ENCODE measurements at regions not wholly inside any gene's neighbourhood (a gene's known extent, or its start where the extent isn't known, plus 50 kb on each side); places are given as distances from the start of the nearest gene placed in this dataset.

DNA sequence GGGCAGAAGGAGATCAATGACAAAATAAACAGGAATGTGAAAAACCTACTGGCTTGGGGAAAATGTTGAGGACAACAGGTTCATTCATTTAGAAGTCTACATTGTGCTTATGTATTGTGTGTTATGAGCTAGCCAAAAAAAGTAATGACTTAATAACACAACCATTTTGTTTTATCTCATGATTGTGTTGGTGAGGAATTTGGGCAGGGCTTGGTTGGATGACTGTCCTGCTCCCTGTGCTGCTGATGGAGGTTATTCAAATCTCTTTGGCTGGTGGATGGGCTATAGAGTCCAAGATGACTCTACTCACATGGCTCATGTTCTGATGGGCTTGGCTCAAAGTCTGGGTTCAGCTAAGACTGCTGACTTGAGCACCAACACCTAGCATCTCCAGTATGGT is 116.3 kb downstream of the HS3ST1 start:
- Histone ChIP-seq H3K9me3 (ENCODE audit: control insufficient read depth, low read depth, low read length) (no peaks in the 10 kb centered on the region), H3K27me3 (ENCODE audit: control insufficient read depth, insufficient read depth, low read length) (no peaks in the 10 kb centered on the region), H3K4me1 (ENCODE audit: control insufficient read depth, insufficient read depth, low read length) (no peaks in the 10 kb centered on the region), H3K4me3 (ENCODE audit: low read length) (no peak overlapping the region), H3K36me3 (ENCODE audit: control insufficient read depth, insufficient read depth, low read length) (no peaks in the 10 kb centered on the region), H3K27ac (ENCODE audit: low read length) (no peak overlapping the region)
- DNase-seq = no peak

DNA sequence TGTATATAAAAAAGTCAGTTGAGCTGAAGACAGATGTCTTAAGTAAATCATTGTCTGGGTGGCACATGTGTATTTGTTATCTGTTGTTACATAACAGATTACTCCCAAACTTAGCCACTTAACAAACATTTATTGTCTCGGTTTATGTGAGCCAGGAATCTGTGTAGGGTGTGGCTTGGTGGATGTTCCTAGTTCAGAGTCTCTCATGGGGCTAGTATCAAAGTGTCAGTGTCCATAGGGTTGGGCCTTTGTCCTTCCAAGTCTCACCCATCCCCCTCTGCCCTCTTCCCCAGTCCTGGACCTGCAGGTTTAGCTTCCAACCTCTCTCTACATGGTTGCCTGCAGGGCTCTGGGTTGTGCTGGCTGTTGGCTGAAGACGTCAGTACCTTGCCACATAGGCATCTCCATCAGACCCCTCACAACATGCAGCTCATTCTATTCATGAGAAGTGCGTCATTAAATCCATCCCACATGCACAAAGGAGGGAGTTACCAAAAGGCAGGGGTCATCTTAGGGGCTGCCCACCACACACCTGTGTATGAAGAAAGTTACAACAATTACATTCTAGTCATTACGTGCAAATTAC is 127.5 kb downstream of the HS3ST1 start:
- no peak overlapping the region for H3K4me3 ChIP-seq (ENCODE audit: low read length)
- no peak for DNase-seq
- H3K36me3 ChIP-seq (ENCODE audit: control insufficient read depth, insufficient read depth, low read length) = no peaks in the 10 kb centered on the region
- H3K27me3 ChIP-seq (ENCODE audit: control insufficient read depth, insufficient read depth, low read length) = no peaks in the 10 kb centered on the region
- no peaks in the 10 kb centered on the region for H3K9me3 ChIP-seq (ENCODE audit: control insufficient read depth, low read depth, low read length)
- no CpG with 5 or more reads among the region's 4 CpGs for WGBS (ENCODE audit: insufficient coverage, low lambda C conversion rate)
- H3K27ac ChIP-seq (ENCODE audit: low read length) = no peak overlapping the region
- no peaks in the 10 kb centered on the region for H3K4me1 ChIP-seq (ENCODE audit: control insufficient read depth, insufficient read depth, low read length)

DNA sequence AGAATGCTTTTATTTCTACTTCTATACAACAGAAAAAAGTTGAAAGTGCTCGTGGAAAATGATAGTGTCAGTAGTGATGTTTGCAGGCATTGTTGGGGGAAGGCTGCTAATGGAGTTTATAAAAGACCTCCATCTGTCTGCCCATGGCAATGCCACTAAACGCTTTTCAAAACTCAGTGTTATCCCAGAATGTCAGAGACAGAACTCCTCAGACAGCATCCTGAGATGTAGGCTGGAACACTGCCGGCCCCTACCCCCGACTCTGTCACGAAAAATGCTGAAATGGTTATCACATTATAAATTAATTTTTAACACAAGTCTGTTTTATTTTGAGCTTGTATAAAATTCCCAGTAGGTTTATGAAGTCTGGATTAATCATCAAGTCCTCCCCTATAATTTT is 128.9 kb downstream of the HS3ST1 start:
- no peak for DNase-seq
- no peaks in the 10 kb centered on the region for H3K9me3 ChIP-seq (ENCODE audit: control insufficient read depth, low read depth, low read length)
- no peak overlapping the region for H3K27ac ChIP-seq (ENCODE audit: low read length)
- H3K36me3 ChIP-seq (ENCODE audit: control insufficient read depth, insufficient read depth, low read length) = no peaks in the 10 kb centered on the region
- no peak overlapping the region for H3K4me3 ChIP-seq (ENCODE audit: low read length)
- no peaks in the 10 kb centered on the region for H3K4me1 ChIP-seq (ENCODE audit: control insufficient read depth, insufficient read depth, low read length)
- H3K27me3 ChIP-seq (ENCODE audit: control insufficient read depth, insufficient read depth, low read length) = no peaks in the 10 kb centered on the region
- no CpG with 5 or more reads among the region's 5 CpGs for WGBS (ENCODE audit: insufficient coverage, low lambda C conversion rate)

DNA sequence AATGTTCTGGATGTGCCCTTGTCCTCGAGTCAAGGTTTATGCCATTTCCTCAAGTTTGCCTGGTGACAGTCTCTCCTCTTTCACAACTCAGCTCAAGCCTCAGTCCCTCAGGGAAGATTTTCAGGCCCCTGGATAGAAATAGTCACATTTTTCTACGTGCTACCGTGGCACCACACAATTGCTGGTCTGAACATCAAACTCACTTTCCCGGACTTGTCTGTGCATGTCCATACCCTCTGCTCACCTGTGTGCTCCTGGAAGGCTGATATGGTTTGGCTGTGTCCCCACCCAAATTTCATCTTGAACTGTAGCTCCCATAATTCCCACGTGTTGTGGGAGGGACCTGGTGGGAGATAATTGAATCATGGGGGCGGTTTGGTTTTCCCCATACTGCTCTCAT is 129.7 kb downstream of the HS3ST1 start:
- Histone ChIP-seq H3K36me3 (ENCODE audit: control insufficient read depth, insufficient read depth, low read length) (no peaks in the 10 kb centered on the region), H3K4me3 (ENCODE audit: low read length) (no peak overlapping the region), H3K27ac (ENCODE audit: low read length) (no peak overlapping the region), H3K27me3 (ENCODE audit: control insufficient read depth, insufficient read depth, low read length) (no peaks in the 10 kb centered on the region), H3K4me1 (ENCODE audit: control insufficient read depth, insufficient read depth, low read length) (no peaks in the 10 kb centered on the region), H3K9me3 (ENCODE audit: control insufficient read depth, low read depth, low read length) (no peaks in the 10 kb centered on the region)
- DNase-seq = no peak
- 100% methylated on average over 1 of the region's 6 CpGs for WGBS (ENCODE audit: insufficient coverage, low lambda C conversion rate)

DNA sequence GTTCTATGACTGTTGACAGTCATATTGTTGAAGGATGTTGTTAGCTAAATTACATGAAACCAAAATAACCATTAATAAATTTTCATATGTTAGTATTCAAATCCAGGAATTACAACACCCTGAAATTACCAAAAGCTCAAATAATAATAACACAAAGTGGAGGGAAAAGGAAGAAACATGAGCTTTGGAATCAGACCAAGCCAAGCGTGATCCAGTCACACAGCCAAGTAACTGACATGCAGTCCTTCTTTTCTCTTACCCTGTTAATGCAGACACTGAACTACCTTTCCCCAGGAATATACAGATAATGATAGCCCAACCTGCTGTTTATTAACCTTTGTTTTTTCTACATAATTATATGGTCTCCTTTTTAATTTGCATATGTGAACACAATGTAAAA is 130.2 kb downstream of the HS3ST1 start:
- no peaks in the 10 kb centered on the region for H3K9me3 ChIP-seq (ENCODE audit: control insufficient read depth, low read depth, low read length)
- no peaks in the 10 kb centered on the region for H3K36me3 ChIP-seq (ENCODE audit: control insufficient read depth, insufficient read depth, low read length)
- DNase-seq = no peak
- 80% methylated on average over 1 of the region's 1 CpG for WGBS (ENCODE audit: insufficient coverage, low lambda C conversion rate)
- H3K4me1 ChIP-seq (ENCODE audit: control insufficient read depth, insufficient read depth, low read length) = no peaks in the 10 kb centered on the region
- H3K4me3 ChIP-seq (ENCODE audit: low read length) = no peak overlapping the region
- no peaks in the 10 kb centered on the region for H3K27me3 ChIP-seq (ENCODE audit: control insufficient read depth, insufficient read depth, low read length)
- H3K27ac ChIP-seq (ENCODE audit: low read length) = no peak overlapping the region

DNA sequence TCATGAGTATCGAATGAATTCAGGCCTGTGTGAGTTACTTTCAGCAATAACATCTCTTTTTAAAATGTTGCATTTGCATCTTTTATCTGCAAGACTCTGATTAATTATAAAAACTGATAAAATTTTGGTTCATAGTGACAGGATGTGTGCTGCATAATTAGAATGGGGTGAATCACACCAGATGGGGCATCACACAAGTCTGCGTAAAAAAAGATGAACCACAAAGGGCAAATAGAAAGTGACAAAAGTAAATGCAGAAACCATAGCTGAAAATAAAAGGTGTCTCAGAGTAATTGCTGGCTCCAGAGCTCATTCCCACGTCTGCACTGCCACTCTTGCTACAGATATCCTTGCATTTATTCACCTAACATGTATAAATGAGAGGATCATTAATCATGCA is 131.1 kb downstream of the HS3ST1 start:
- Histone ChIP-seq H3K4me3 (ENCODE audit: low read length) (no peak overlapping the region), H3K27ac (ENCODE audit: low read length) (no peak overlapping the region), H3K4me1 (ENCODE audit: control insufficient read depth, insufficient read depth, low read length) (no peaks in the 10 kb centered on the region), H3K36me3 (ENCODE audit: control insufficient read depth, insufficient read depth, low read length) (no peaks in the 10 kb centered on the region), H3K9me3 (ENCODE audit: control insufficient read depth, low read depth, low read length) (no peaks in the 10 kb centered on the region), H3K27me3 (ENCODE audit: control insufficient read depth, insufficient read depth, low read length) (no peaks in the 10 kb centered on the region)
- DNase-seq = no peak
- WGBS (ENCODE audit: insufficient coverage, low lambda C conversion rate) = 80% methylated on average over 1 of the region's 3 CpGs

DNA sequence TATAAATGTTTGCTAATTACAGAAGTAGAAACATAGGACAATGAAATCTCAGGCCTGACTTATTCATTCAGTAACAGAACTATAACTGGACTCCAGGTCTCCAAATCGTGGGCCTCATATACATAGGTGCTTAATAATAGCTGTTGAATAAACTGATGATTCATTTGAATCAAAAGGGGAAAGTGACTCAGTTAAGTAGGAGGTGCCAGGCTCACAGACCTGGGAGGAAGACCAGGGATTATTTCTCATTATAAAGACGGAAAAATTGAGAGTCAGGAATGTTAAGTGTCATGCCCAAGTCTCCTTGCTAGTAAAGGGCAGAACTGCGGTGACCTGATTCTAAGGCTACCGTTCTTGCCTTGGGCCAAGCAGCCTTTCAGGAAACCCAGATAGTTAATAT is 131.5 kb downstream of the HS3ST1 start:
- no peak overlapping the region for H3K27ac ChIP-seq (ENCODE audit: low read length)
- H3K9me3 ChIP-seq (ENCODE audit: control insufficient read depth, low read depth, low read length) = no peaks in the 10 kb centered on the region
- no peak overlapping the region for H3K4me3 ChIP-seq (ENCODE audit: low read length)
- no peaks in the 10 kb centered on the region for H3K27me3 ChIP-seq (ENCODE audit: control insufficient read depth, insufficient read depth, low read length)
- no CpG with 5 or more reads among the region's 4 CpGs for WGBS (ENCODE audit: insufficient coverage, low lambda C conversion rate)
- no peak for DNase-seq
- H3K4me1 ChIP-seq (ENCODE audit: control insufficient read depth, insufficient read depth, low read length) = no peaks in the 10 kb centered on the region
- no peaks in the 10 kb centered on the region for H3K36me3 ChIP-seq (ENCODE audit: control insufficient read depth, insufficient read depth, low read length)

DNA sequence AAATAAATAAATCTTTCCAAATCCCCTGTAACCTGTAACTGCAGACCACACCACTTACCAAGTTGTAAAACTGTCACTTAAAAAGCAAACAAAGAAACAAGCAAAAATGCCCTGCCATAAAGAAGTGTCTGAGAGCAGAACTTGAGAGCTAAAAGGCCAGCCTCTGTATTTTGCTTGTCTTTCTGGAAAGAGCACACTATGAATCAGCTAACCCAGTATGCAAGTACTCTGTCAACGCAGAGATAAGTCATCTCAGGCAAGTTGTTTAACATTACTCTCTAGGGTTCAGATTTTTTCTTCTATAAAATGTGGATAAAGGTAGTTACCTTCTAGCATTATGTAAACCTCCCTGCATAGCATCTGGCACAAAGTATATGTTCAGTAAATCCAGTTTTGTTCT is 134.8 kb downstream of the HS3ST1 start:
- Histone ChIP-seq H3K9me3 (ENCODE audit: control insufficient read depth, low read depth, low read length) (no peaks in the 10 kb centered on the region), H3K27me3 (ENCODE audit: control insufficient read depth, insufficient read depth, low read length) (no peaks in the 10 kb centered on the region), H3K36me3 (ENCODE audit: control insufficient read depth, insufficient read depth, low read length) (no peaks in the 10 kb centered on the region), H3K27ac (ENCODE audit: low read length) (no peak overlapping the region), H3K4me1 (ENCODE audit: control insufficient read depth, insufficient read depth, low read length) (no peaks in the 10 kb centered on the region), H3K4me3 (ENCODE audit: low read length) (no peak overlapping the region)
- WGBS (ENCODE audit: insufficient coverage, low lambda C conversion rate) = no CpG with 5 or more reads among the region's 1 CpG
- DNase-seq = no peak

DNA sequence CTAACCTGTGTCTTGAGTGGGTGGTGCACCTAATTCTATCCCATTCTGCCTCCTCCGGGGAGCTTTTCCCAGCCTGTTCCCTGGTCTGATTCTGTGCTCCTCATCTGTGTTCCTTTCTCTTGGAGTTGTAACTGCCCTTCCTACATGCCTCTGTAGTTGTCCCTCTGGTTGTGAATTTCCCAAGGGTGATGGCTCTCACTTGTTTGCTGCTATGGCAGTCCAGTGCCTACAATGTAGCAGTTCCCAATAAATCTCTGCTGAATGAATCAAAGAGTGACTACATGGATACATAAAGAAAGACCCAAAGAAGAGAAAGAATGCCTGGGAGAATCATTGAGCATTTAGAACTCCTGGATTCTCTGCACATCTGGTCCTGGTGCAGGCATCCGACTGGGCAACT is 141.6 kb downstream of the HS3ST1 start:
- Histone ChIP-seq H3K9me3 (ENCODE audit: control insufficient read depth, low read depth, low read length) (peaks cover 2% of the 10 kb centered on the region), H3K27me3 (ENCODE audit: control insufficient read depth, insufficient read depth, low read length) (no peaks in the 10 kb centered on the region), H3K4me1 (ENCODE audit: control insufficient read depth, insufficient read depth, low read length) (no peaks in the 10 kb centered on the region), H3K4me3 (ENCODE audit: low read length) (no peak overlapping the region), H3K36me3 (ENCODE audit: control insufficient read depth, insufficient read depth, low read length) (no peaks in the 10 kb centered on the region), H3K27ac (ENCODE audit: low read length) (no peak overlapping the region)
- DNase-seq = no peak
- WGBS (ENCODE audit: insufficient coverage, low lambda C conversion rate) = no CpG with 5 or more reads among the region's 2 CpGs

DNA sequence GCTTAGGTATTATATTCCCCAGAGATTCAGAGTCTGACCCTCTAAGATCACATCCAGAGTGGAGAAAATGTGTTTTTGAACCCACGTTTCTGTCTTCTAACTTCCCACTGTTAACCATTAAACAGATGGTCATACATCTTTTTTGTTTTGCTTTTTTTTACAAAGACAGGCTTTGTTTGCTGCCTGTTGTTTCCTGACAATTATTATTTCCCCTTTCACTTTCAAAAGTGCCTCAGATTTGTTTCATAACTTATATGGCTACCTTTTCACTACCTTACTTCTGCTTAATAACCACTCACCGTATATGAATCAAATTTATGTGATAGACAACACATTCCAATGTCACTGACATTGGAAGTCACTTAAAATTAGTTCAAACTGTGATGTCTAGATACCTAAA is 142.2 kb downstream of the HS3ST1 start:
- 36% methylated on average over 2 of the region's 2 CpGs for WGBS (ENCODE audit: insufficient coverage, low lambda C conversion rate)
- H3K9me3 ChIP-seq (ENCODE audit: control insufficient read depth, low read depth, low read length) = peaks cover 2% of the 10 kb centered on the region
- H3K4me3 ChIP-seq (ENCODE audit: low read length) = no peak overlapping the region
- no peak for DNase-seq
- H3K4me1 ChIP-seq (ENCODE audit: control insufficient read depth, insufficient read depth, low read length) = no peaks in the 10 kb centered on the region
- no peaks in the 10 kb centered on the region for H3K27me3 ChIP-seq (ENCODE audit: control insufficient read depth, insufficient read depth, low read length)
- H3K27ac ChIP-seq (ENCODE audit: low read length) = no peak overlapping the region
- no peaks in the 10 kb centered on the region for H3K36me3 ChIP-seq (ENCODE audit: control insufficient read depth, insufficient read depth, low read length)

DNA sequence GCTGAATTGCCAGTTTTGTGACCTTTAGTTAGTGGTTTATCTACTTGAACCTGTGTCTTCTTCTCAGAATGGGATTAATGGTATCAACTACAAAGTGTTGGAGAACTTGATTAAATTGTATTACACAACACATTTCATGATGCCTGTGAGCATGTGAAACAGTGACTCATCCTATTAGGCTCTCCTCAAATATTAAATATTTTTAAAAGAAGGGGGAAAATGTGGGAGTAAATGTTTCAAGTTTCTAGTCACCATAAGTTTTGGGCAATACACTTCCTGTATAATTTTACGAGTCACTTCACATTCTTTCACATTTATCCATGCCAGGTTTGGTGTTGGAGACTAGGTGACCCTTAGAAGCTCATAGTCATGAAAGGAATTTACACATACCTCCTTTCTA is 147.0 kb downstream of the HS3ST1 start:
- no peak for DNase-seq
- Histone ChIP-seq H3K36me3 (ENCODE audit: control insufficient read depth, insufficient read depth, low read length) (no peaks in the 10 kb centered on the region), H3K27me3 (ENCODE audit: control insufficient read depth, insufficient read depth, low read length) (no peaks in the 10 kb centered on the region), H3K4me3 (ENCODE audit: low read length) (no peak overlapping the region), H3K4me1 (ENCODE audit: control insufficient read depth, insufficient read depth, low read length) (no peaks in the 10 kb centered on the region), H3K9me3 (ENCODE audit: control insufficient read depth, low read depth, low read length) (peaks cover 2% of the 10 kb centered on the region), H3K27ac (ENCODE audit: low read length) (no peak overlapping the region)
- WGBS (ENCODE audit: insufficient coverage, low lambda C conversion rate) = 100% methylated on average over 1 of the region's 1 CpG
